Upper lobe of right lung (tissue), 1 donor: ENCODE measurements at regions not wholly inside any gene's neighbourhood (a gene's known extent, or its start where the extent isn't known, plus 50 kb on each side); places are given as distances from the start of the nearest gene placed in this dataset.
A peak's percentile ranks its signal among the peaks of the same experiment; 100 is the strongest.

Source experiments
- ATAC-seq: fragments of 200-7000 bp; cut with Tn5 transposase; one replicate; pipeline ENCODE4 v1.9.1; 2020; ENCODE audit warnings: mild to moderate bottlenecking, moderate library complexity
- DNase-seq: peaks from one replicate; pipeline ENCODE4 v3.0.0-alpha.2; 2020
- H3K27ac ChIP-seq: fragments of 200-600 bp; one replicate; pipeline ENCODE4 v1.8.0; 2022
- H3K27me3 ChIP-seq: fragments of 200-600 bp; one replicate; pipeline ENCODE4 v1.8.0; 2022; ENCODE audit warnings: mild to moderate bottlenecking
- H3K36me3 ChIP-seq: fragments of 200-600 bp; one replicate; pipeline ENCODE4 v1.8.0; 2022
- H3K4me1 ChIP-seq: fragments of 200-600 bp; one replicate; pipeline ENCODE4 v1.8.0; 2022
- H3K4me3 ChIP-seq: fragments of 200-600 bp; one replicate; pipeline ENCODE4 v1.8.0; 2022; ENCODE audit warnings: mild to moderate bottlenecking
- H3K9me3 ChIP-seq: fragments of 200-600 bp; one replicate; pipeline ENCODE4 v1.8.0; 2022
- CTCF ChIP-seq: fragments of 200-600 bp; IDR thresholded peaks from one replicate; pipeline ENCODE4 v1.8.0; 2022; ENCODE audit warnings: antibody characterized with exemption
- intact Hi-C: fragments of 100-400 bp; cut with DNase I; formaldehyde crosslinking; loops from one replicate; pipeline ENCODE4 v1.11.0; 2022
- donor health status: DM: no; HTN: yes; CAD: no; lungs with severe emphysema.

GRCh38 chr2:239890206-239890746 lies 134.9 kb downstream of the NDUFA10 start:
- Histone ChIP-seq H3K27me3 (no peaks in the 10 kb centered on the region), H3K4me3 (no peak overlapping the region), H3K27ac (no peak overlapping the region), H3K9me3 (peaks cover 8% of the 10 kb centered on the region), H3K36me3 (no peaks in the 10 kb centered on the region), H3K4me1 (no peaks in the 10 kb centered on the region)
- intact Hi-C loops = no loop called here
- DNase-seq = no peak
- ATAC-seq = no peak
- TF ChIP-seq CTCF = no peak

DNA sequence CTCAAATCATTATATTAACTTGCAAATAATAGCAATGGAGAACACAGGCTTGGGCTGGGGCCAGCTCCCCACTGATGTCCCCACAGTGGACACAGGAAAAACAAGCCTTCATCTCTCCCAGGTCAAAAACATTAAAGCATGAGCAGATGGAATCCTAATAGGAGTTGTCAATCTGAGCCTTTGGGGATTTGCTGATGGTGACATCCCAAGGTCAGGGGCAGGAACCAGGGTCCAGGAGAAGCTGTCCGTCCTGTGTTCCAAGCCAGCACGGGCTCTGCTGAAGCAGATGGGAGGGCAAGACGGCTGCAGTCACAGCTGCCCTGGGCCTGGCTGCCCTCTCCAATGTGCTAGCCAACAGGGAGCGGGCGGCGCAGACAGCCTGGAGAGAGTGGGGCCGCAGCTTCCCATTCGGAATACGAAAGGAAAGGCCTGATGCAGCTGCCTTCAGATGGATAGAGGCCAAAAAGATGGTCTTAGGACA lies 135.5 kb downstream of the NDUFA10 start:
- Histone ChIP-seq H3K27me3 (no peaks in the 10 kb centered on the region), H3K9me3 (peaks cover 13% of the 10 kb centered on the region), H3K27ac (no peak overlapping the region), H3K4me1 (no peaks in the 10 kb centered on the region), H3K36me3 (no peaks in the 10 kb centered on the region), H3K4me3 (no peak overlapping the region)
- TF ChIP-seq CTCF = no peak
- DNase-seq (no peak), ATAC-seq (peak; percentile 56)
- intact Hi-C loops = no loop called here

- ATAC-seq = no peak
- peaks cover 14% of the 10 kb centered on the region for H3K9me3 ChIP-seq
- H3K4me1 ChIP-seq = no peaks in the 10 kb centered on the region
- H3K36me3 ChIP-seq = no peaks in the 10 kb centered on the region
- no peaks in the 10 kb centered on the region for H3K27me3 ChIP-seq
- no peak for TF ChIP-seq CTCF
- H3K4me3 ChIP-seq = no peak overlapping the region
- no peak for DNase-seq
- intact Hi-C loops = no loop called here
- H3K27ac ChIP-seq = no peak overlapping the region
Measured at GRCh38 chr2:239887604-239888003, 137.5 kb downstream of the NDUFA10 start.

DNA sequence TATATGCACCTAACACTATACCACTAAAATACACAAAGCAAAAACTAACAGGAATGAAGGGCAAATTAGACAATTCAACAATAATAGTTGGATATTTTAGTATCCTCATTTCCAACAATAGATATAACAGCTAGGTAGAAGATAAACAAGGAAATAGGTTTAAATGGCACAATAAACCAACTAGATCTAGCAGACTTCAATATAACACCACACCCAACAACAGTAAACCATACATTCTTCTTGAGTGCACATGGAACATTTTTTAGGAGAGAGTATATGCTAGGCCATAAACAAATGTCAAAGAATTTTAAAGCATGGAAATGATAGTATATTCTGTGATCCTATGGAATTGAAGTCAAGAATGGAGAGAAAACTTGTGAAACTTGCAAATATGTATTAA lies 138.4 kb downstream of the NDUFA10 start:
- intact Hi-C loops = no loop called here
- Histone ChIP-seq H3K9me3 (peaks cover 14% of the 10 kb centered on the region), H3K27ac (no peak overlapping the region), H3K36me3 (no peaks in the 10 kb centered on the region), H3K27me3 (no peaks in the 10 kb centered on the region), H3K4me1 (no peaks in the 10 kb centered on the region), H3K4me3 (no peak overlapping the region)
- no peak for ATAC-seq
- no peak for DNase-seq
- no peak for TF ChIP-seq CTCF

GRCh38 chr2:239884875-239885274 lies 140.3 kb downstream of the NDUFA10 start:
- intact Hi-C loops = no loop called here
- H3K9me3 ChIP-seq = peaks cover 14% of the 10 kb centered on the region
- TF ChIP-seq CTCF = no peak

DNA sequence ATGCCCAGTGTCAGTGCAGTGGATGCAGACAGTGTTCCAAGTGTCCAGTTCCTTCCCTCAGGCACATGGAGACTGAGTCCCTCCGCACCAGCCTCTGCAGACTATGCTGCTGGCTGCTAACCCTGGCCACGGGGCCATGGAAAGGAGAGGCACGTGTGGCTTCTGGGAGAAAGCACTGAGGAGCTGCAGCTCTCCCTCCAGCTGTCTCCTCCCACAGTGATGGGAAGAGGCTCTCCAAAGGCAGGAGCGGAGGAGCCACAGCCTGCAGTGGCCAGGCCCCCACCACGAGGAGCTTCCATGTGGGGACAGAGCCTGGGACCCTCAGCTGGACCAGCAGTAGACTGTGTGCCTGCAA lies 141.1 kb downstream of the NDUFA10 start:
- TF ChIP-seq CTCF = no peak
- DNase-seq = no peak

More at GRCh38 chr2:239884875-239885274, 140.3 kb downstream of the NDUFA10 start:
- Histone ChIP-seq H3K27ac (no peak overlapping the region), H3K27me3 (no peaks in the 10 kb centered on the region), H3K36me3 (no peaks in the 10 kb centered on the region), H3K4me1 (peaks cover 4% of the 10 kb centered on the region), H3K4me3 (no peak overlapping the region)
- DNase-seq = no peak
- ATAC-seq = no peak

More for the DNA sequence above, 141.1 kb downstream of the NDUFA10 start:
- Histone ChIP-seq H3K27me3 (no peaks in the 10 kb centered on the region), H3K27ac (no peak overlapping the region), H3K9me3 (peaks cover 14% of the 10 kb centered on the region), H3K36me3 (no peaks in the 10 kb centered on the region), H3K4me3 (no peak overlapping the region), H3K4me1 (peaks cover 4% of the 10 kb centered on the region)
- intact Hi-C loops = no loop called here
- no peak for ATAC-seq
